Skeletal muscle tissue (tissue), 3 donors: ENCODE measurements at regions not wholly inside any gene's neighbourhood (a gene's known extent, or its start where the extent isn't known, plus 50 kb on each side); places are given as distances from the start of the nearest gene placed in this dataset.

ENCODE experiments used
- H3K27ac ChIP-seq: one replicate; pipeline ENCODE4 v1.7.0; 2013; ENCODE audit warnings: mild to moderate bottlenecking, low read depth, low read length, inconsistent platforms
- H3K27me3 ChIP-seq, 3 donors: one replicate each; pipeline ENCODE4 v1.7.0; 2013; ENCODE audit warnings: low read length in 3 of 3; ENCODE audit not compliant: control insufficient read depth in 3 of 3, insufficient read depth in 3 of 3
- H3K36me3 ChIP-seq, 3 donors: one replicate each; pipeline ENCODE4 v1.7.0; 2013; ENCODE audit warnings: low read length in 3 of 3; ENCODE audit not compliant: control insufficient read depth in 3 of 3, insufficient read depth in 3 of 3
- H3K4me1 ChIP-seq, 3 donors: one replicate each; pipeline ENCODE4 v1.7.0; 2013; ENCODE audit warnings: low read length in 3 of 3, mild to moderate bottlenecking in 3 of 3; ENCODE audit not compliant: control insufficient read depth in 3 of 3, insufficient read depth in 3 of 3
- H3K4me3 ChIP-seq, 3 donors: one replicate each; pipeline ENCODE4 v1.7.0; 2013; ENCODE audit warnings: low read length in 3 of 3
- H3K9ac ChIP-seq, 3 donors: one replicate each; pipeline ENCODE4 v1.7.0; 2013; ENCODE audit warnings: low read length in 3 of 3, mild to moderate bottlenecking in 3 of 3, moderate library complexity in 2 of 3, low read depth in 1 of 3
- H3K9me3 ChIP-seq, 3 donors: one replicate each; pipeline ENCODE4 v1.7.0; 2013; ENCODE audit warnings: low read length in 3 of 3; ENCODE audit not compliant: control insufficient read depth in 3 of 3
- donor health status: Osteomylitis.

GRCh38 chr17:73813201-73813600, 169.0 kb upstream of the SDK2 start:
- H3K36me3 ChIP-seq = no peaks in the 10 kb centered on the region
- H3K4me3 ChIP-seq = no peak overlapping the region
- H3K27ac ChIP-seq = no peak overlapping the region

DNA sequence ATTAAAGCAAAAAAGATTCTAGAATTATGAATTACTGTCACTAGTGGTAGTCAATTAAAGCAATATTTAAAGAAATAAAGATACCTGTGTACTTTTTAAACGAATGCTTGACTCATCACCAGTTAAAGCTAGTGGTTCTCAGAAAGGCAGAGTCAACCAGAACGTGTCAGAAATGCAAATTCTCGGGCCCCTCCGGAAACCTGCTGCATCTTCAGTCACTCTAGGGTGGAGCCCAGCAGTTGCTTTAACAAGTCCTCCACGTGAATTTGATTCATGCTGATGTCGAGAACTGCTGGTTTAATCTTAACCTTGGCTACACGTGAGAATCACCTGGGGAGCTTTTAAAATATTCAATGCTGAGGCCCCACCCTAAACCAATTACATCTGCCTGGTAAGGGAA, 169.8 kb upstream of the SDK2 start:
- no peaks in the 10 kb centered on the region for H3K9me3 ChIP-seq
- H3K9ac ChIP-seq = no peak overlapping the region
- no peak overlapping the region for H3K27ac ChIP-seq
- no peaks in the 10 kb centered on the region for H3K4me1 ChIP-seq
- peaks cover 0 to 10% (median 0%) of the 10 kb centered on the region in 3 donors for H3K27me3 ChIP-seq
- H3K4me3 ChIP-seq = no peak overlapping the region
- no peaks in the 10 kb centered on the region for H3K36me3 ChIP-seq

More at GRCh38 chr17:73813201-73813600, 169.0 kb upstream of the SDK2 start:
- no peaks in the 10 kb centered on the region for H3K4me1 ChIP-seq
- no peak overlapping the region for H3K9ac ChIP-seq
- peaks cover 0 to 10% (median 0%) of the 10 kb centered on the region in 3 donors for H3K27me3 ChIP-seq
- H3K9me3 ChIP-seq = no peaks in the 10 kb centered on the region

DNA sequence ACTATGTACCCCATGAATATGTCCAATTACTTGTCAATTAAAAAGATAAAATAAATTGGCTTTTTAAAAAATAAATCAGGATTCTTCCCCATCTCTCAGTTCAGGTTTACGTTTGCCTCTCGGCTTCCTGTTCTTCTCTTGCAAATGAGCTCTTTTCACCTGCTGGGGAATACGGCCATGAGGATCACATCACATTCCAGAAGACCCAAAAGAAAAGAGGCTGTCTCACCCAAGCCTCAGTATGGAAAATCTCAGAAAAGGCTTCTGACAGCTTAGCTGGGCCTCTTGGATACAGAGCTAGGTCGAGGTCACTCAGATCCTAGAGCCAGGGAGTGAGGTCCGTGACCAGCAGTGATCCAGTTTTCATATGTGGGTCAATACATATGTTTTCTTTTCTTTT, 171.2 kb upstream of the SDK2 start:
- Histone ChIP-seq H3K36me3 (no peaks in the 10 kb centered on the region), H3K27me3 (peaks cover 0 to 10% (median 3%) of the 10 kb centered on the region in 3 donors), H3K4me3 (no peak overlapping the region), H3K27ac (no peak overlapping the region), H3K9ac (no peak overlapping the region), H3K4me1 (no peaks in the 10 kb centered on the region), H3K9me3 (no peaks in the 10 kb centered on the region)

DNA sequence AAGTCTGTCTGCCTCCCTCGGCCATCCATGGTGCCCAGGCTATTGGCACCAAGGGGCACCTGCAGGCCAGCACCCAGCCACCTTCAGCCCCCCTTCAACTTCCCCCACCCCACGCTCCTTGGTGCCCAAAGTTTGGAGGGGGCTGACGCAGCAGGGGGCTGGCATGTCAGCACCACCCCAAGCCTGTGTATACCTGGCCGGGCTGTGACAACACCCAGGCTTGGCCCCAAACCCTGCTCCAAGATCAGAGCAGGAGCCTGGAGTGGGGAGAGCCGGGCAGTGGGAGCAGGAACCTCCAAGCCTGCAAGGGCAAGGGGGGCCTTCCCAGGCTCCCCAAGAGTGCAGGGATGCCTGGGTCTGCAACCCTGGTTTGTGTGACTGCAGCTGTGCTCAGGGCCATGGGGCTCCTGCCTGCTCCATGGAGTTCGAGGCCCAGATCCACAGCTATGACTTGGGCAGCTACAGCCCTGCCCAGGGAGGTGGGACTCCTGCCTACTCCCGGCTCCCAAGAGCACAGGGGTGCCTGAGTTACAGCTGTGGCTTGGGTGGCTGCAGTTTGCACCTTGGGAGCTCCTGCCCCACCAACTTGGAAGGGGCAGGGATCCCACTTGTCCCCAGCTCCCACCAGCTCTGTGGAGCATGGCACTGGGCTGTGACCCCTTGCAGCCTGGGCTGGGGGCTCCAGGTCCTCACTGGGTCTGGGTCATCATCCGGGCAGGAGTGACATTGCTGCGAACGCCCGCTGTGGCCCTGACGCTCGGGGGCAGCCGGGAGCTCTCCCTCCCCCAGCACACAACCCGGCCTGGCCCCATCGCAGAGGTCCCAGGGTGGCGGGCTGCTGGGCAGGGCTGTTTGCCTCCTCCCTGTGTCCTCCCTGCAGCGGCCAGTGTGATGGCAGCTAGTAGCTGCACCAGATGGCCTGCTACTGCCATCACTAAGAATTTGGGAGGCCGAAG, 175.5 kb upstream of the SDK2 start:
- H3K4me1 ChIP-seq = no peaks in the 10 kb centered on the region
- H3K4me3 ChIP-seq = no peak overlapping the region
- H3K27me3 ChIP-seq = peaks cover 0 to 23% (median 16%) of the 10 kb centered on the region in 3 donors
- H3K9ac ChIP-seq = no peak overlapping the region
- no peaks in the 10 kb centered on the region for H3K9me3 ChIP-seq
- no peaks in the 10 kb centered on the region for H3K36me3 ChIP-seq
- no peak overlapping the region for H3K27ac ChIP-seq

- no peak overlapping the region for H3K9ac ChIP-seq
- no peak overlapping the region for H3K27ac ChIP-seq
- peaks cover 0 to 25% (median 21%) of the 10 kb centered on the region in 3 donors for H3K27me3 ChIP-seq
- H3K36me3 ChIP-seq = no peaks in the 10 kb centered on the region
- H3K4me1 ChIP-seq = no peaks in the 10 kb centered on the region
- no peaks in the 10 kb centered on the region for H3K9me3 ChIP-seq
- no peak overlapping the region for H3K4me3 ChIP-seq
These were observed 176.6 kb upstream of the SDK2 start for GRCh38 chr17:73820686-73821448.

- Histone ChIP-seq H3K9ac (no peak overlapping the region), H3K27ac (no peak overlapping the region), H3K36me3 (no peaks in the 10 kb centered on the region), H3K9me3 (no peaks in the 10 kb centered on the region), H3K4me3 (no peak overlapping the region), H3K4me1 (no peaks in the 10 kb centered on the region), H3K27me3 (peaks cover 3 to 33% (median 24%) of the 10 kb centered on the region in 3 donors)
These were observed 177.4 kb upstream of the SDK2 start for GRCh38 chr17:73821665-73822064.

- H3K9ac ChIP-seq = no peak overlapping the region
- H3K9me3 ChIP-seq = no peaks in the 10 kb centered on the region
- no peak overlapping the region for H3K27ac ChIP-seq
- no peaks in the 10 kb centered on the region for H3K4me1 ChIP-seq
- H3K4me3 ChIP-seq = no peak overlapping the region
- H3K27me3 ChIP-seq = peaks cover 3 to 40% (median 24%) of the 10 kb centered on the region in 3 donors
- no peaks in the 10 kb centered on the region for H3K36me3 ChIP-seq
These were observed 178.1 kb upstream of the SDK2 start for GRCh38 chr17:73822371-73822770.

GRCh38 chr17:73823684-73824083, 179.4 kb upstream of the SDK2 start:
- Histone ChIP-seq H3K27me3 (peaks cover 3 to 42% (median 24%) of the 10 kb centered on the region in 3 donors), H3K4me1 (no peaks in the 10 kb centered on the region), H3K9me3 (no peaks in the 10 kb centered on the region), H3K4me3 (no peak overlapping the region), H3K36me3 (no peaks in the 10 kb centered on the region), H3K27ac (no peak overlapping the region), H3K9ac (no peak overlapping the region)

DNA sequence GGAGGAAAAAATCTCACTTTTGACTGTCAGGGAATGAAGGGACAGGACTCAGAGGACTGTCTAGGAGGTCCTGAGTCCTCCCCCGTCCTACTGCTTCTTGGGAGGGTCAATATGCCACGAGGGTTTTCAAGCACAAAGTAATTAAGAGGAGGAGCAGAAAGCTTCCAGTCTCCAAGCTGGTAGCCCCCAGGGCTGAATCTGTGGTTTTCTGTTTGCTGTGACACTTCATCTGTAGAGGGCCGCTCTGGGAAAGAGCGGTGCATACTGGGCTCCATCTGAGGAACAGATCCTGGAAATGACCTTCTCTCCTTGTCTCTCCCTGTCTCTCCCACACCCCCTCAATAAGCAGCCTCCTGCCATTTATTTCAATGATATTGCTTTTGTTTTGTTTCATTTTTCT, 180.1 kb upstream of the SDK2 start:
- Histone ChIP-seq H3K4me3 (no peak overlapping the region), H3K36me3 (no peaks in the 10 kb centered on the region), H3K9me3 (no peaks in the 10 kb centered on the region), H3K27ac (no peak overlapping the region), H3K9ac (no peak overlapping the region), H3K4me1 (no peaks in the 10 kb centered on the region), H3K27me3 (peaks cover 3 to 42% (median 24%) of the 10 kb centered on the region in 3 donors)
